ENCODE measurements at regions not wholly inside any gene's neighbourhood (a gene's known extent, or its start where the extent isn't known, plus 50 kb on each side); places are given as distances from the start of the nearest gene placed in this dataset.

DNA sequence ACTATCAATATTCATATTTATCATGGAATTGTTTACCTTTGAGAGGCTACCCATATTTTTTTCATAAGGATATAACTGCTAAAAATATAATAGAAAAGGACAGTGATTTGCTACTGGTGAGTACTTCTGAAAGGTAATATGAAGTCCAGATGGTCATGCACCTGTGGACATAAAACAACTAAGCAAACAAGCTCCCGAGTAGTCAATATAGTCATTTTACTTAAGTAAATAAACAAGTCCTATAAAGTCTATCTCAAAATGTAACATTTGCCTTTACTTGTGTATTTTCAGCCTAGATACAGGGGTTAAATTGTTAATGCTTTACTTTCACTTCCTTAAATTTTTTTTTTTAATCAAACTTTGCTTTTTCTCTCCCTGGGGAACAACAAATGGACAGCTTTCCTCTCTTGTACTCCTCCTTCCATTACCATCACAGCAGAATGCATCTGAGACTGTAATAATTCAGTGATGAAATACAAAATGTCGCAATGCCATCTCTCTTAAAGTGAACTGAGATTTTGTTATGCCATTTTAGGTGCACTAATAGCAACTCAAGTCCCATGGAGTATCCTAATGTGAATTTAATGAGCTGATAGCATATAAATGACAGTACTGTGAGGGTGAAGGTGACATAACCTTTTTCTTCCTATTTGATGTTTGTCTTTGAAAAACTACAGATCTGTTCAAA is 1325.4 kb upstream of the ZEB2 start:
- TF ChIP-seq ZNF423 (tag by site-specific recombination; IDR thresholded peaks at IDR 0.05), result no peak
- TF ChIP-seq KLF1 (tag by site-specific recombination; IDR thresholded peaks at IDR 0.05), result no peak
- no peak for TF ChIP-seq ZBTB20 (tag by site-specific recombination; IDR thresholded peaks at IDR 0.05)
- no peak for TF ChIP-seq ZFP37 (tag by site-specific recombination; IDR thresholded peaks at IDR 0.05)
- TF ChIP-seq ZBTB17 (tag by site-specific recombination; IDR thresholded peaks at IDR 0.05), result no peak
- no peak for TF ChIP-seq ZFP69B (tag by site-specific recombination; IDR thresholded peaks at IDR 0.05)
- TF ChIP-seq, protein P1, sequence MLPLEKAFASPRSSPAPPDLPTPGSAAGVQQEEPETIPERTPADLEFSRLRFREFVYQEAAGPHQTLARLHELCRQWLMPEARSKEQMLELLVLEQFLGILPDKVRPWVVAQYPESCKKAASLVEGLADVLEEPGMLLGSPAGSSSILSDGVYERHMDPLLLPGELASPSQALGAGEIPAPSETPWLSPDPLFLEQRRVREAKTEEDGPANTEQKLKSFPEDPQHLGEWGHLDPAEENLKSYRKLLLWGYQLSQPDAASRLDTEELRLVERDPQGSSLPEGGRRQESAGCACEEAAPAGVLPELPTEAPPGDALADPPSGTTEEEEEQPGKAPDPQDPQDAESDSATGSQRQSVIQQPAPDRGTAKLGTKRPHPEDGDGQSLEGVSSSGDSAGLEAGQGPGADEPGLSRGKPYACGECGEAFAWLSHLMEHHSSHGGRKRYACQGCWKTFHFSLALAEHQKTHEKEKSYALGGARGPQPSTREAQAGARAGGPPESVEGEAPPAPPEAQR (tag by site-specific recombination; IDR thresholded peaks at IDR 0.05), result no peak
- TF ChIP-seq ZNF629 (tag by site-specific recombination; IDR thresholded peaks at IDR 0.05), result no peak

Measured in HEK293 (cell line).